ENCODE measurements at regions not wholly inside any gene's neighbourhood (a gene's known extent, or its start where the extent isn't known, plus 50 kb on each side); places are given as distances from the start of the nearest gene placed in this dataset.

DNA sequence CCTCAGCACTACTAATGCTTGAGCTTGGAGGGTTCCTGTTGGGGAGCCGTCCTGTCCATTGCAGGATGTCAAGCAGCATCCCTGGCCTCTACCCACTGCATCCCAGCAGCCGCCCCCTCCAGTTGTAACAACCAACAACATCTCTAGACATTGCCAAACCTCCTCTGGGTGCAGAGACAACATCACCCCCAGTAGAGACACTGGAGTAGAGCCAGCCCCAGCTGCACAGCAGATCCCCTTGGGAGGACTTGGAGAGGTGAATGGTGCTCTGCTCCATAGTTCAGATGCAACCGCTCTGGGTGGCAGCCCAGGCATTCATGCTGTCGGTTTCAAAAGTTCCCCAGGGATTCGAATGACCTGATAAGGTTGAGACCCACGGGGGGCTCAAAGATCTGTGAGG lies 259.0 kb downstream of the MN1 start:
- Histone ChIP-seq H3K36me3 (replicated peaks; ENCODE audit: control insufficient read depth, insufficient read depth, low read length) (no peaks in the 10 kb centered on the region), H3K4me3 (ENCODE audit: insufficient read depth, low read depth, low read length) (no peak overlapping the region), H3K27me3 (ENCODE audit: control insufficient read depth, insufficient read depth, low read length) (no peaks in the 10 kb centered on the region)
- no peak for DNase-seq

DNA sequence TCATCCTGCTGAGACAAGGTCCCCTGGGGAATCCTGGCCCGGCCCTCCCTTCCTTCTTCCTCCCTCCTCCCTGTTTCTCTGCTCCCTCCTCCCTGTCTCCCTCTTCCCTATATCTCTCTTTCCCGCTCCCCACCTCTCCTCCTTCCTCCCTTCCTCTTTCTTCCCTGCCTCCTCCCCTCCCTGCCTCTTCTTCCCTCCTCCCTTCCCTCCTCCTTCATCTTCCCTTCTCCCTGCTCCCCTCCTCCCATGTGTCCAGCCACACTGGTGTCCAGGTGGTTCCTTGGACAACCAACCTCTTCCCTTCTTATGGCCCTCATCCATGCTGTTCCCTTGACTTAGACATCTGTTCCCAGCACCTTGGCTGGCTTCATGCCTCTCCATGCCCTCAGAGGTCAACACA lies 258.1 kb downstream of the MN1 start:
- no peak overlapping the region for H3K4me3 ChIP-seq (ENCODE audit: insufficient read depth, low read depth, low read length)
- H3K27me3 ChIP-seq (ENCODE audit: control insufficient read depth, insufficient read depth, low read length), result no peaks in the 10 kb centered on the region
- no peak for DNase-seq
- H3K36me3 ChIP-seq (replicated peaks; ENCODE audit: control insufficient read depth, insufficient read depth, low read length), result no peaks in the 10 kb centered on the region

DNA sequence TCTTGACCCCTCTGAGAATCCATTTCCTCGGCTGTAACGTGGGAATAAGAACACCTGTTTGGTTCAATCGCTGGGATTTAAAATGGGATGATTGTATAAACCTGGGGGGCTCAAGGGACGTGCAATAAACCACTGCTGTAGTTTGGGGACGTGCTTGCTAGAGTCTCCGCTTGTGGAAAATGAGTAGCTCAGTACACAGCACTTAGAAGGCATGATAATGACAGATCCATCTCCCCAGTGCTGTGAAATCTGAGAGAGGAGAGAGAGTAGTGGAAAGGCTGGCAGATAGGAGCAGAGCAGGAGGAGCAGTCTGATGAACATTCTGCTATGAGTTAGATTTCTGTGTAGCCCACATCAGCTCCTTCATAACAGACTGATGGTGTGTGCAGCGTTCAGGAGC lies 256.5 kb downstream of the MN1 start:
- H3K36me3 ChIP-seq (replicated peaks; ENCODE audit: control insufficient read depth, insufficient read depth, low read length), result no peaks in the 10 kb centered on the region
- no peaks in the 10 kb centered on the region for H3K27me3 ChIP-seq (ENCODE audit: control insufficient read depth, insufficient read depth, low read length)
- H3K4me3 ChIP-seq (ENCODE audit: insufficient read depth, low read depth, low read length), result no peak overlapping the region
- DNase-seq, result no peak

DNA sequence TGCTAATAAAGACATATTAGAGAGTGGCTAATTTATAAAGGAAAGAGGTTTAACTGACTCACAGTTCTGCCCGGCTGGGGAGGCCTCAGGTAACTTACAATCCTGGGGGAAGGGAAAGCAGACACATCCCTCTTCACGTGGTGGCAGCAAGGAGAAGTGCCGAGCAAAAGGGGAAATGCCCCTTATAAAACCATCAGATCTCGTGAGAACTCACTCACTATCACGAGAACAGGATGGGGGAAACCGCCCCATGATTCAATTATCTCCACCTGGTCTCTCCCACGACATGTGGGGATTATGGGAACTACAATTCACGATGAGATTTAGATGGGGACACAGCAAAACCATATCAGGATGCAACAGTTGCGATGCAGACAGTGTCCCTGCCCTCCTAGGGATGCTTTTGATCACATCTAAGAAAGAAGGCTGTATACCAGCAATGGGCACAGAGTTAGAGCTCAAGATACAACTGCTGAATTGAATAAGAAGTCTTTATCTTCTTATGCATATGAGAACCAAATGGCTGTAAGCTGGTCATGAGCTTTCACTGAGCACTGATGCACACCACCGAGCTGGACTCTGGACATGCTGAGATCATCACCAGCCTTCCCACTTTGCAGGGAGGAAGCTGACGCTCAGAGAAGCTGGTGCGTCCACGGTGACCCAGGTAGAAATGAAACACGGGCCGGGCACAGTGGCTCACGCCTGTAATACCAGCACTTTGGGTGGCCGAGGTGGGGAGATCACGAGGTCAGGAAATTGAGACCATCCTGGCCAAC lies 255.2 kb downstream of the MN1 start:
- Histone ChIP-seq H3K4me3 (ENCODE audit: insufficient read depth, low read depth, low read length) (no peak overlapping the region), H3K27me3 (ENCODE audit: control insufficient read depth, insufficient read depth, low read length) (no peaks in the 10 kb centered on the region), H3K36me3 (replicated peaks; ENCODE audit: control insufficient read depth, insufficient read depth, low read length) (no peaks in the 10 kb centered on the region)
- DNase-seq, result no peak

DNA sequence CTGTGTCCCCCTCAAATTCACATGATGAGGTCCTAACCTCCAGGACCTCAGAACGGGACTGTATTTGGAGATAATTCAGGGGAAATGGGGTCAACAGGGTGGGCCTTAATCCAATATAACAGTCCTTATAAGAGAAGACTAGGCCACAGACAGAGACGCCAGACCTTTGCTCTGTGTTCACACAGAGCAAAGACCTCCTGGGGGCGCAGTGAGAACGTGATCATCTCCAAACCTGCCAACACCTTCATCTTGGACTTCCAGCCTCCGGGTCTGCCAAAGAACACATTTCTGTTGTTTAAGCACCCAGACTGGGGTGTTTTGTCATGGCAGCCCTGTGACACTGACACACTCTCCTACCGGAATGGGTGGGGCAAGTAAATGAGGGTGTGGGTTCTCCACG lies 250.2 kb downstream of the MN1 start:
- Histone ChIP-seq H3K4me3 (ENCODE audit: insufficient read depth, low read depth, low read length) (no peak overlapping the region), H3K36me3 (replicated peaks; ENCODE audit: control insufficient read depth, insufficient read depth, low read length) (no peaks in the 10 kb centered on the region), H3K27me3 (ENCODE audit: control insufficient read depth, insufficient read depth, low read length) (no peaks in the 10 kb centered on the region)
- DNase-seq, result no peak

DNA sequence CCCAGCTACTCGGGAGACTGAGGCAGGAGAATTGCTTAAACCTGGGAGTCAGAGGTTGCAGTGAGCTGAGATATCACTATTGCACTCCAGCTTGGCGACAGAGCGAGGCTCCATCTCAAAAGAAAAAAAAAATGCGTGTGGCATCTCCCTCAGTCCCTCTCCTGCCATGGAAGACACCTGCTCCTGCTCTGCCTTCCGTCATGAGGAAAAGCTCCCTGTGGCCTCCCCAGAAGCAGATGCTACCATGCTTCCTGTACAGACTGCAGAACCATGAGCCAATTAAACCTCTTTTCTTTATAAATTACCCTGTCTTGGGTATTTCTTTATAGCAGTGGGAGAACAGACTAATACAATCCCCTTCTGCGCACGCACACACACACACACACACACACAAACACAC lies 249.4 kb downstream of the MN1 start:
- Histone ChIP-seq H3K36me3 (replicated peaks; ENCODE audit: control insufficient read depth, insufficient read depth, low read length) (no peaks in the 10 kb centered on the region), H3K4me3 (ENCODE audit: insufficient read depth, low read depth, low read length) (no peak overlapping the region), H3K27me3 (ENCODE audit: control insufficient read depth, insufficient read depth, low read length) (no peaks in the 10 kb centered on the region)
- no peak for DNase-seq

DNA sequence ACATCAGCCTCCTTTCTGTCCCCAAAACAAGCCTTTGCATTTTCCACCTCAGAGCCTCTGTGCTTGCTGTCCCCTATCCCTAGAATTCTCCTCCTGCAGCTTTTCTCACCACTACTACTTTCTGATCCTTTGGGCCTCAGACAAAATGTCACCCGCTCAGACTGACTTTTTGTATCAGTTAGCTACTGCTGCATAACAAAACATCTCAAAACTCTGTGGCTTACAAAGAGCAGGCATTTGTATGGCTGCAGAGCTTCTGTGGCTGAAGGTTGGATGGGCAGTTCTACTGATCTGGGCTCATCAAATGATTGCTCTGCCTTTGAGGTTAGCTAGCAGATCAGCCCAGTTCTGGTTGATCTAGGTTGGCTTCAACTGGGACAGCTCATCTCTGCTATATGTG lies 248.7 kb downstream of the MN1 start:
- DNase-seq, result no peak
- Histone ChIP-seq H3K27me3 (ENCODE audit: control insufficient read depth, insufficient read depth, low read length) (no peaks in the 10 kb centered on the region), H3K4me3 (ENCODE audit: insufficient read depth, low read depth, low read length) (no peak overlapping the region), H3K36me3 (replicated peaks; ENCODE audit: control insufficient read depth, insufficient read depth, low read length) (no peaks in the 10 kb centered on the region)

DNA sequence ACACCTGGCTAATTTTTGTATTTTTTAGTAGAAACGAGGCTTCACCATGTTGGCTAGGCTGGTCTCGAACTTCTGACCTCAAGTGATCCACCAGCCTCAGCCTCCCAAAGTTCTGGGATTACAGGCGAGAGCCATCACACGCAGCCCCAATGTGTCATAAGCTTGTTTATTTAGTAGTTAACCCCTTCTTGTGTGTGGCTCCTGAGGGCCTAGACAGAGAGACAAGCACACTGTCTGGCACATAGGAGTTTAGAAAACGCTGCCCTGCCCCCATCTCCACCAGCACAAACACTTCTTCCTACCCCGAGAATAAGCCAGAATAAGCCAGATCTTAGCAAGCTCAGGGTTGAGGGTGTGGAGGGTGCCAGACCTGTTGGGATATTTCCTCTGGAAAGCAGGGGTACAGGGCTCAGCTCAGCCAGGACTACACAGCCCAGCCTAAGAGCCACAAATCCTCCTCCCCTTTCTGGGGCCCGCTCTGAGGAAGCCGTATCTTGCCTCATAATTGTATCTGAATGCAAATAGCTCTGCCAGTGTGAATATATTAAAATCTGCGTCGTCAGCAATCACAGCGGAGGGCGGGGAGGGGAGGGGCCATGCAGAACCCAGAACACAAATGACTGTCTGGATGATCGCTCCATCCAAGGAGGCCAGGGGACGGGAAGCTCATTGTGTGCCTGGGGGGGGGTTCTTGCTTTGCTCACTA lies 247.3 kb downstream of the MN1 start:
- Histone ChIP-seq H3K27me3 (ENCODE audit: control insufficient read depth, insufficient read depth, low read length) (no peaks in the 10 kb centered on the region), H3K4me3 (ENCODE audit: insufficient read depth, low read depth, low read length) (no peak overlapping the region), H3K36me3 (replicated peaks; ENCODE audit: control insufficient read depth, insufficient read depth, low read length) (no peaks in the 10 kb centered on the region)
- no peak for DNase-seq

DNA sequence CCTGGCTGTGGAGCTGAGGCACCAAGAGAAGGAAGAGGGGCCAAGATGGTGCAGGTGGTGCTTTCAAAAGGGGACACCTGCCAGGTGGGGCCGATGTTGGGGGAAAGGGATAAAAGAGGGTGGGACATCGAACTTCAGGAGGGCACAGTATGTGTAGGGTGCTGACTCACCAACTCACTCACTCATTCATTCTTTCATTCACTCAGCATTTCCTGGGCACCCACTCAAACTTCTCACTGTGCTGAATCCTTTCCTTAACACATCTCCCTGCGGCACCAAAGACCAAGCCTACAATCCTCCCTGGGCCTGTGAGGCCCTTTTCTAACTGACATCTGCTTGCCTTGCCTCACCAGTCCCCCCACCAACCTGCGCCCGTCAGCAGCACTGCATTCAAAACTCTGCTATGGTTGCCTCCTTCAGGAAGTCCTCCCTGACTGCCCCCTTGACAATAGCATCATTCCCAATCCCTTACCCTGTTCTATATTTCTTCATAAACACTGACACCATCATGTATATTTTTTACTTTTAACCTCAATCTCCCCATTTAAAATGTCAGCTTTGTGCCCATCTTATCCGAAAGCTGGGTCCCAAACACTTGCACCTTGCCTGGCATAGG lies 246.6 kb downstream of the MN1 start:
- Histone ChIP-seq H3K36me3 (replicated peaks; ENCODE audit: control insufficient read depth, insufficient read depth, low read length) (no peaks in the 10 kb centered on the region), H3K27me3 (ENCODE audit: control insufficient read depth, insufficient read depth, low read length) (no peaks in the 10 kb centered on the region), H3K4me3 (ENCODE audit: insufficient read depth, low read depth, low read length) (no peak overlapping the region)
- DNase-seq, result no peak

DNA sequence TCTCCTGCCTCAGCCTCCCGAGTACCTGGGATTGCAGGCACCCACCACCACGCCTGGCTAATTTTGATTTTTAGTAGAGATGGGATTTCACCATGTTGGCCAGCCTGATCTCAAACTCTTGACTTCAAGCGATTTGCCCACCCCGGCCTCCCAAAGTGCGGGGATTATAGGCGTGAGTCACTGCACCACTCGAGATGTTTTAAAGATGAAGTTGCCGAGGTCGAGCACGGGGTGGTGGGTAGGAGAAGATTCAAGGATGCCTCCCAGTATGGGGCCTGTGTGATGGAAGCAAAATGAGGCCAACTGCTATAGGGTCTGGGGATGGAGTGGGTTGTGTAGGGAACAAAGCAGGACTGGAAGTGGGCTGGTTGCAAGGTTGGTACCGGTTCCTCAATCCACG lies 245.2 kb downstream of the MN1 start:
- no peaks in the 10 kb centered on the region for H3K36me3 ChIP-seq (replicated peaks; ENCODE audit: control insufficient read depth, insufficient read depth, low read length)
- H3K27me3 ChIP-seq (ENCODE audit: control insufficient read depth, insufficient read depth, low read length), result no peaks in the 10 kb centered on the region
- DNase-seq, result no peak
- H3K4me3 ChIP-seq (ENCODE audit: insufficient read depth, low read depth, low read length), result no peak overlapping the region

DNA sequence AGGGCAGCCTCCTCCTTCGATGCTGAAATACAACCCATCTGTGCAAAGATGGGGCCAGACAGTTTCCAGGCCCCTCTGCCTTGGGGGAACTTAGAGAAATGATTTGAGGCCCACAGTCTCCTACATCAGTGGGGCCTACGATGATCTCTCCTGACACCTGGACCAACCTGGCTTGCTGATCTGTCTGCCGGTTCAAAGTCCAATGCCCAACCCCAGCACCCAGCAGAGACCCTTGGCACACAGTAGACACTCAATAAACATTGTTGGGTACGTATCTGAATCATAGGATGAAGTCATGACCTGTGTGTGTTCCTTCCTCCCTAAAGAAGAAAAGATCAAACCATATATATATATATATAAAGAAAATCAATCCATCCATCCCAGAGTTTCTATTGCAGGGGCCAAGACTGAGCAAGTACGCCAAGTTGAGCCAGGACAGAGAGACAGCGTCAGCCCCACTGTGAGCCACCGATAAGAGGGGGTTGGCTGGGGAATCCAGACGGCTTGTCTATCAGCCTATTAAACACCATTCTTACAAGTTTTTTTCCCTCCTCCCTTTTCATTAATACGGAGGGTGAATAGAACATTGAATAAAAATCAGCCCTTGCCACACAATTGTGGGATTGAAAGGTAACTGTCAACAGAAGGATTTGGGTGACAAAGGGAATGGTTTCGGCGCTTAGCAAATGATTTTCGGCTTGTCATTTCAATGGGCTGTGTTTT lies 244.1 kb downstream of the MN1 start:
- no peak for DNase-seq
- H3K36me3 ChIP-seq (replicated peaks; ENCODE audit: control insufficient read depth, insufficient read depth, low read length), result no peaks in the 10 kb centered on the region
- no peaks in the 10 kb centered on the region for H3K27me3 ChIP-seq (ENCODE audit: control insufficient read depth, insufficient read depth, low read length)
- no peak overlapping the region for H3K4me3 ChIP-seq (ENCODE audit: insufficient read depth, low read depth, low read length)

DNA sequence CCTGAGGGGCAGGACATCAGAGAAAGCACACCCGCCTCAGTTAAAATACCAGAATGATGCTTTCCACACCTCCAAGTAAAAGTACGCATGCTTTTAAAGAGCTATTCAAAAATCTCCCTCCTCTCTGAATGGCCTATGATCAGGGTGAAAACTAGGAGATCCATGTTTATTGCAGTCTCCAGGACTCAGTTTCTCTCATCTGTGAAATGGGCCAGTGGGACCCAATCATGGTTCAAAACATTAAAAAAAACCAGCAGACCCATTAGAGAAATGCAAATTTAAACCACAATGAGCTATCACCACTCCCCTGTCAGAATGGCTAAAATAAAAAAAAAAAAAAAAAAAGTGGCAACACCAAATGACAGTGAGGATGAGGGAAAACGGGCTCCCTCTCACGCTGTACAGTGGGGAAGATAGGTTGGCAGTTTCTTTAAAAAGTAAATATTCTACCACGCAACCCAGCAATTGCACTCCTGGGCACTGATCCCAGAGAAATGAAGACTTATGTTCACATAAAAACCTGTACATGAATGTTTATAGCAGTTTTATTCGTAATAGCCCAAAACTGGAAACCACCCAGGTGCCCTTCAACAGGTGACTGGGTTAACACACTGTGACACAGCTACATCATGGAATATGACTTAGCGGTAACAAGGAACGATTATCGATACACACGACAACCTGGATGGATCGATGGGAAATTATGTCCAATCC lies 242.7 kb downstream of the MN1 start:
- H3K27me3 ChIP-seq (ENCODE audit: control insufficient read depth, insufficient read depth, low read length), result no peaks in the 10 kb centered on the region
- no peak overlapping the region for H3K4me3 ChIP-seq (ENCODE audit: insufficient read depth, low read depth, low read length)
- H3K36me3 ChIP-seq (replicated peaks; ENCODE audit: control insufficient read depth, insufficient read depth, low read length), result no peaks in the 10 kb centered on the region
- DNase-seq, result no peak

DNA sequence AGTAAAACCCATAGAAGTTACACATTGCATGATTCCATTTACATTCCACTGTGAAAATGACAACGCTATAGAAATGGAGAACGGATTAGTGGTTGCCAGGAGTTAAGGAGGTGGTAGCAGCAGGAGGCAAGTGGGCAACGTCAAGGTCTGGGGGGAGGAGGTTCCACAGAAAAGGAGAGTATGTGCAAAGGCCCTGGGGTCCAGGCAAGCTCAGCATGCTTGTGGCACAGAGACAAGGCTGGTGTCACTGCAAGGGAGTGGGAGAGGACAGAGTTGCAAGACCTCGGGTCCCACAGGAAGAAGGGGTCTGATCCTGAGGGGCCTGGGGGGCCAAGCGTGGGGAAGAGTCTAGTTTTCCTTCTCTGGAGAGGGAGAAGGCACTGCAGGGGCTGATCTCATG lies 240.8 kb downstream of the MN1 start:
- no peak for DNase-seq
- Histone ChIP-seq H3K4me3 (ENCODE audit: insufficient read depth, low read depth, low read length) (no peak overlapping the region), H3K27me3 (ENCODE audit: control insufficient read depth, insufficient read depth, low read length) (no peaks in the 10 kb centered on the region), H3K36me3 (replicated peaks; ENCODE audit: control insufficient read depth, insufficient read depth, low read length) (no peaks in the 10 kb centered on the region)

DNA sequence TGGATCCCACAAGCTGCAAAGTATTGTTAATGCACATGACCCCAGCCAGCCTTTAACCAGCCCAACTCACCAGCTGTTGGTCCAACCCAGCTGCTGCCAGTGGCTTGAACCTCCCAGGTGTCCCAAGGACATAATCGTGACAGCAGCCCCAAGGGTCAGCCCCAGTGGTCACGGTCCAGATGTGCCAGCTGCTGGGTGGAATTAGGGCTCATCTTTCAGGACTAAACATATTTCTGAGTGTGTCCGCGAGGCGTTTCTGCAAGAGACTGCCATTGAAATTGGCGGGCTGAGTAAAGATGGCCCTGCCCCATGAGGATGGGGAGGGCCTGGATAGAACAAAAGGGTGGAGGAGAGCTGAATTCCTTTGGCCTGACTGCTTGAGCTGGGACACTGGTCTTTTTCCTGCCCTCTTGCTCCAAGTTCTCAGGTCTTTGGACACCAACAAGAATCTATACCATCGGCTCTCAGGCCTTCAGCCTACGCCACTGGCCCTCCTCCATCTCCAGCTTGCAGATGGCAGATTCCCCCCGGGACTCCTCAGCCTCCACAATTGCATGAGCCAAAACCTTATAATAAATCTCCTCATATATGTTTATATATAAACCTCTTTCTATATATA lies 240.2 kb downstream of the MN1 start:
- no peak for DNase-seq
- Histone ChIP-seq H3K36me3 (replicated peaks; ENCODE audit: control insufficient read depth, insufficient read depth, low read length) (no peaks in the 10 kb centered on the region), H3K4me3 (ENCODE audit: insufficient read depth, low read depth, low read length) (no peak overlapping the region), H3K27me3 (ENCODE audit: control insufficient read depth, insufficient read depth, low read length) (no peaks in the 10 kb centered on the region)

Data from H7 (cell line).